Right lung (tissue), 2 donors: ENCODE measurements at regions not wholly inside any gene's neighbourhood (a gene's known extent, or its start where the extent isn't known, plus 50 kb on each side); places are given as distances from the start of the nearest gene placed in this dataset.

Source experiments
- DNase-seq, 2 donors: peaks; one replicate each; pipeline ENCODE4 v3.0.0-alpha.2; 2013

DNA sequence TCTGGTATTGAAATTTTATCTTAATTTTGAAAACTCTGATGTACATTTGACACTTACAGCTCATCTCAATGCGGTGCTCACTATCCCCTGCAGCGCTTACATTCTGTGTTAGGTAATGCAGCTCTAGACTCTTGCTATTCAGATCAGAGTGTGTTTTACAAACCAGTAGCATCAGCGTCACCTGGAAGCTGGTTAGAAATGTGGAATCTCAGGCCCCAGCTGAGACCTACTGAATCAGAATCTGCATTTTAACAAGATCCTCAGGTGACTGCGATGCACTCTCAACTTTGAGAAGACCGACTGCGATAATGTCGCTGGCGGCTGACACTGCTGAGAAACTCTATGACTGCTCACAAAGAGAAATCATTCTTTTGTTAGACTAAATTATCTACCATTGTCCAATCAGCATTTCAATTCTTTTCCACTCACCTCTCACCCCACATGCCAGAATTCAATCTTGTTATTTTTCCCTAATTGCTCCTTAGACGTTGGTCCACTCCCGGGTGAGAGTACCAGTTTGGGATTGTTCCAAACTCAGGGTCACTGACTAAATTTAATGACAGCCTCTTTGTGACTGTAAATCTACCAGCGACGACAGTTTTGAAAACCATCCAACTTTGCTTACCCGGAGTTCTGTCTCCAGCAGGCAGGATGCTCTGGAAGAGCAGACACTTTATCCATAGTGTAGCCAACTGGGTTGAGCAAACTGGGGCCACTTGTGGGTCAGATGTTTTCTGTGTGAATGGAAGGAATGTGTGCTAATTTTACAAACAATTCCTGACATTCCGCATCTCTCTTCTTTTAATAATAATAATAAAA lies 140.1 kb upstream of the BTBD3 start:
- DNase-seq: peak in 1 of 2 donors; percentile 17

DNA sequence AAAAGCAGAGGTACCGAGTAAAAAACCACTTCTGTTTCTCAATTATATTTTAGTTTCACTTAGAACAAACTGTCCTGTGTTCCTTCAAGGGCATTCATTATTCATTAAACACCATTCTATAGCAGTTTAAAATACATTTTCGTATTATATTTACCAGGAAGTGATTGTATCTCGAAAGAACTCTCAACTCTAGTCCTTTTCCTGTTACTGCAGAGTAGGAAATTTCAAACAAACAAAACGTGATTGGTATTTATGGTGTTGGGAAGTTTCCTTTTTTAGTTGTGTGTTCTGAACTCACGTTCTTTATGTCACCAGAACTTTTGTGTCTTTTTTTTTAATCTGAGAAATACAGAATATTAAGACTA lies 139.5 kb upstream of the BTBD3 start:
- DNase-seq: no peak

DNA sequence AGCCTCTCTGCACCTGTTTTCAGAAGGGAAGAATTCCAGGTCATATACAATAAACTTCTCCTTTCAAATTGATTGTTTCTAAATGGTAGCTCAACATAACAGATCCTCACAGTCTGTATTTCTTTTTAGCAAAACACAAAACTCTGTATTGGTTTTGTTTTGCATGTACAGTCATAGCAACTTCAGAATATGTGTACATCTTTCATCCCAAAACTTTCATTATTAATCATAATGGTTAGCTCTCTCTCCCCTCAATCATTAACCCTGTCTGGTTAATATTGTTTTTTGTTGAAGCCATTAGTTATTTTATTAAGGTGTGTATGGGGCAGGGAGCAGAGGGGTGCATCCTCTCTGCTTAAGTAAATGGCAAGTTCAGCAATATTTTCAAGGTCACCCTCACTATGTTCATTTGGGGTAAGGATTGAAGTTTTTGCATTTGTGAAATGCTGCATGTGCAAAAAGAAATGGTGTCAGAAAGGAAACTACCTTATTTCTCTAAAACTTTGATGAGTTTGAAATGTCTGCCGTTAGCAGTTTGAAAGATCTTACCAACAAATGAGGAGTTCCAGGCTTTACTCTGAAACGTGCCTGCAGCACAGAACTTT lies 136.8 kb upstream of the BTBD3 start:
- DNase-seq: no peak

DNA sequence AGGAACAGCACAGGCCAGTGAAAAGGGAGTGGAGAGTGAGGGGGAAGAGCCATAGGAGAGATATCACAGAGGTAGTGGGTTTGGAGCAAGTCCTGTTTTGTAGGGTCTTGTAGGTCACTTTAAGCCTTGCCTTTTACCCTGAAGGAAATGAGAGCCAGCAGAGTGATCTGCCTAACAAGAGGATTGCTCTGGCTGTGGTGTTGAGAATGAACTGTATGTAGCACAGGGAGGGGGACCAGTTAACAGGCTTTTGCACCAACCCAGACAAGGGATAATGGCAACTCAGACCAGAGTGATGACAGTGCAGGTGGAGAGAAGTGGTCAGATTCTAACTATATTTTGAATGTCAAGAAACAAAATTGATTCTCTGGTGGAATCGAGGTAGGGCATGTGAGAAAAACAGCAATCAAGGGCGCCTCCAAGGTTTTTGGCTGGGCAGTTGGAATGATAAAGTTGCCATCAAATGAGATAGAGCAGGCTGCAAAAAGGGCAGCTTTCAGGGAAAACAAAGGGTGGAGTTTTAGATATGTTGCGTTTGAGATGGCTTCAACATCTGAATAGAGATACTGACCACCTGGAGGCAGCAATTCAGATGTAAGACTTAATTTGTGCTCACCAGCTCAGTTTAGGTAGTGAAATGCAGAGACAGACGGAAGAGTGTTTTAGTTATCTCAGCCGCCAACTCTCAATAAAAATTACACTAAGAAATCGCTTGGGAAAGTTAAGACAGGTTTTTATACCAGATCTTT lies 134.4 kb upstream of the BTBD3 start:
- DNase-seq: no peak

DNA sequence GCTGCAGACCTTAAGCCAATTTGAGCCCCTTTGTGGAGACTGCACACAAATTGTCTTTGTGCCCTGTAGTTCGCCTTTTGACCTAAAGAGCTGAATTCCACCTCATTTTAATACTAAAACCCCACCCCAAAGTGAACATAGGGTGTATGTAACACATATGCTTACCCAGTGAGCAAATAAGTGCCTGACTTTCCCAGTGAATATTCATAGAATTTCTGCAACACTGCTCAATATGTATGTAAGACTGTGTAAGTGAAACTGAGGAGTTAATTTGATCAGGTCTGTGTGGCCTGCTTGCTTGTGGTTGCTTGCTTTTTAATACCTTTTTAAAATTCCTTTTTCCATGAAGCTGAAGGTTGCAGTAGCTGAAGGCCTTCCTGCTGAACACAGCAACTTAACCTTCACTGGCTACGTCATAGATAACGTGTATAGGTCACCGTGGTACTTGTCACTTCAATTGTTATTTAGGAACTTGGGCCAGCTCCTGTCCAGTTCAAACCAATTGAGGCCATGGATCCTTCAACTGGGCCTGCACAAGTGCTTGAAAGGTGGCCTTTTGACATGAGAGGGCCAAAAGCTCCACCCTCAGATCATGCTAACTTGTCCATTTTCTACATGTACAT lies 131.7 kb upstream of the BTBD3 start:
- DNase-seq: no peak

DNA sequence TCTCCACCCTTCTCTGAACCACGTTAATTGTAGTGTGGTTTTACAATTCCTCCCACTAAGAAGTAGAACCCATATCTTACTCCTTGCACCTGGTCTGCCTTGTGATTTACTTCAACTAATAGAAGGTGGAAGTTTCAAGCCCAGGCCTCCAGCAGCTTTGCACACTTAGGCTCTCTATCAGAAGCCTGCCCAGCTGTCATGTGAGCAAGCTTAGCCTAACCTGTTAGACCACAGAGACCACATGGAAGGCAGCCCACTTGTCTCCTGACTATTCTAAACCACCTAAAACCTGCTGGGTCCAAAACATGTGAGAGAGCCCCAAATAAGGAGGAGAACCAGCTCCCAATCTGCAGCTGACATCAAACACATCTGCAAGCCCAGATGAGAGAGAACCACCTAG lies 127.6 kb upstream of the BTBD3 start:
- DNase-seq: no peak

DNA sequence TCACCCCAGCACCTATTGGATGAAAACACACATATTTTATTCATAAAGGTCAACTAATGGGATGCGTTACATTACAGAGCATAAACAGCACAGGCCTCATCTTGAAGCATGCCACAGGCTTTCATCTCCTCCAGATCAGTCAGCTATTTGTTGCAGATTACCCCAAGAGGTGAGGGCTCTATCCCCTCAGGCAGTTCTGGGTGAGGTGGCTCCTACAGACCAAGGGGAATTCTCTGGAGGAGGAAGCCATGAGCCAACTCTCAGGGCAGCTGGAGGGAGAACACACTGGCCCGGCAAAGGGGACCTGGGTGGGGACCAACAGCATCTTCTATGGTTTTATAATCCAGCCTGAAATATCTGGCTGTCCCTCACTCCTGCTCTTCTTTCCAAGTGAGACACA lies 126.4 kb upstream of the BTBD3 start:
- no peak for DNase-seq

DNA sequence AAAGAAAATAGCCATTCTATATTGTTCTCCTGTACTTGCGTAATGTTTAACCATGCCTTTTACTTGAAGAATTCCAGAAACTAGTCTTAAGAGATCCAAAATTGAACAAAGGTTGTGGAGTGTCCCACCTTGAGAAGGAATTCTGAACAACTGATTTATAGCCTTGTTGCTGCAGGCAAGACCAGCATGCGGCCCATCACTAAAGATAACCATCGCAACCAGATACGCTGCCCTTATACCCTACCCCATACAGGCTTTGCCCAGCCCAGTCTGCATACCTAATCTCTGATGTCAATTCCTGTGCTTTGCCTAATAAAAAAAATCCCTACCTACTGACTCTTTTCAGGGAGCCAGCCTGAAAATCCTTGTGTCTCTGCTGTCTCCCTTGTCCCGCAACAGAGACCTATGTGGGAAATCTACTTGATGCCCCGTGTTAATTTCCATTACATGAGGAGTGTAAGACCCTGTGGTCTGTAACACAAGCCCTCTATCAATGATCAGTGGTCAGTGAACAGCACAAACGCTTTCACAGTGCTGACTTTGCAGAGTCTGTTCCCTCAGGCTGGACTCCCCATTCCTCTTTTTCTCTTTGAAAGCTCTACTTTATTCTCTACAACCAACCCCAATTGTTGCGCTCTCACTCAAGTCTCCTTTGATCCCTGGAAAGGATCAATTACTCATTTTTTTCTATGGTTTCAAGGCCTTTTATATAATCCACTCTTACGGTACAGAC lies 125.7 kb upstream of the BTBD3 start:
- DNase-seq: no peak

DNA sequence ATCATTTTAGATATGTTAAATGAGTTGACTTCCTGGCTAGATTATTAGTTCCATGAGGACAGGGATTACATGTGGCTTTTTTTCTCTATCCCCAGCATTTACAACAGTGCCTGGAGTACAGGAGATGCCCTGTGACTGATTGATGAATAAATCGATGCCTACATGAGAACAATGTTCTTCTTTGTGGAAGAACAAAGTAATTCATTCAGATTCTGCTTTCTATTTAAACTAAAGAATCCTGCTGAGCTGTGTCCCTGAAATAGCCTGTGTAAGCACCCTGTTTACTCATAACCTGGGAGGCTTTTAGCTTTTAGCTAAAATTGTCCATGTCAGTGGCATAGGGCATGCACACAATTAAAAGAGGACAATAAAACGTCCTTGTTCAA lies 125.1 kb upstream of the BTBD3 start:
- no peak for DNase-seq

DNA sequence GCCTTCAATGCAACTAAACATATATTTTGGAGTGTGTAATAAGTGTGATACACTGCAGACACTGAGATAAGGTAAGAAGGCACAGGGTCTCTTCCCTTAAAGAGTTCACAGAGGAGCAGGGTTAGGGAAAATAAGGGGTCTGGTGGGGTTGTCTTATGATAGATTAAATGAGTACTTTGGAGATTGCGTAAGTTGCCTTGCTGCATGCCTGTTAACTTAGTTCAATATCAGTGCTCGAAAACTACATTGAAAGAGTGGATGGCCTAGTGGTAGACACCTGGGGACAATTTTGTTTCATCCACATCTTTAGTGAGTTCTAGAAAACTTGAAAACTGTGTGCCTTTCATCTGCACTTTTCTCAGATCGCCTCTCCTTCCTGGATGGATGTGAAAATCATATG lies 123.2 kb upstream of the BTBD3 start:
- DNase-seq: no peak

DNA sequence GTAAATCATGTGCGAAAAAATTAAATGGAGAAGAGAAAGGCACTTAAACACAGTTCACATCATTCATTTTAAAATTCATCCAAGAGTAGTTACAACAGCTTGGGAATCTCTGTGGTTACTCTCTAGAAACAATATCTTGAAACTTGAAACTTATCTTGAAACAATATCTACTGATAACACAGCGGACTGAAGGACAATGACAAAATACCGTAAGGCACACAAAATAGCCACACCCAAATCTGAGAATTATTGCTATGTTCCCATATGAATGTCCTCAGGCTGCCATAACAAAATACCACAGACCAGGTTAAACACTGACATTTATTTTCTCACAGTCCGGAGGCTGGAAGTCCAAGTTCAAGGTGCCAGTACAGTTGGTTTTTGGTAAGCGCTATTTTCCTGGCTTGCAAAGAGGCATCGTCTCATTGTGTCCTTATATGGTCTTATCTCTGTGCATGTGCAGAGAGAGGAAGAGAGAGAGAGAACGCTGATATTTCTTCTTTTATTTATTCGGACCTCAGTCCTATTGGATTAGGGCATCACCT lies 122.5 kb upstream of the BTBD3 start:
- DNase-seq: no peak

DNA sequence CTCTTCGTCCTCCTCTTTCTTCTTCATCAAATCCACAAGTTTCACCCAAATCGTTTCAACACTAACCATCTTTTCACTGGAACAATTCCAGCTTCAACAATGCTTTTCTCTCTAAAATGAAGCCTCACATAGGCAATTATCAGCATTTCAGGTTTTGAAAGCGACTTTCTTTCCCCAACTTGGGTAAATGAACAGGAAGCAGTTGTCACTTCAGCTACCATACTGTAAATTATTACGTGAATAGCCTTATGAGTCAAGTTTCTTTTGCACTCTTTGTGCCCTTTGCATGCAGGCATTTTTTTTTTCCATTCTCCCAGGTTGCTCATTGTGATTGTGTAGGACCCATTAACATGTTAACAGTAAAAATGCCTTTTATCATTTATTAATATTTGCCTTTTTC lies 121.7 kb upstream of the BTBD3 start:
- no peak for DNase-seq

DNA sequence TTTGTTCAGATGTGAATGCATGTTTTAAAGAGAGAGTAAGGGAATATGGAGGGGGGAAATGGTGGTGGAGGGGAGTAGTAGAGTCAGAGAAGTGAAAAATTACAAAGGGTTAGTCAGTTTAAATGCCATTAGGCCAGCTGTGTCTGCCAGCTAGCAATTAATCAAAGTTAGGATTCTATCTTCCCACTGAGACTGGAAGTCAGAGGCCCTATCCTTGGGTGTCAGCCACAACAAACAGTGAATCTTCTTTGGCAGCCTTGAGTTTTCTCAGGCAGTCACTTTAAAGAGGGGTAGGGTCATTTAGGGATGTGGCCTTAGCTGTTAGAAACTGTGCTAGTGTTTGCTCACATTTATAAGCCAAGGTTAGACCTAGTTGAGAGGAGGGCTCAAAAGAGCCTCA lies 120.5 kb upstream of the BTBD3 start:
- no peak for DNase-seq

DNA sequence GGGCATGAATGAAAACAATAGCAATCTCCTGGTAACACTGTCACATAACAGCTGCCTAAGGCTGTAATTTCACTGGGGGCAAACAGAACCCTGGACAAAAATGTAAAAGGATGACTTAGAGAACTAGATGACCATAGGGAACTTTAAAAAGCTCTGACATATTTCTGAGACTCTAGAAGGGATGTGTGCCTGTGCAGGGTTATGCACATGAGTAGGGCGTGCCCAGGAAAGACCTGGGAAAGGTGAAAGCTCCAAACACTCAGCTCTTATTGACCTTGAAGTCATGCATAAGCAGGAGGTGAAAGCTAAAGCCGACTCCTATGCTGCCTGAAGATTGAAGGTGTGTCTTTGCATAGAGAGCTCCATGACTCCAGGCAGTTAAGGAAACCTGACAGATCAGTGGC lies 118.4 kb upstream of the BTBD3 start:
- no peak for DNase-seq

DNA sequence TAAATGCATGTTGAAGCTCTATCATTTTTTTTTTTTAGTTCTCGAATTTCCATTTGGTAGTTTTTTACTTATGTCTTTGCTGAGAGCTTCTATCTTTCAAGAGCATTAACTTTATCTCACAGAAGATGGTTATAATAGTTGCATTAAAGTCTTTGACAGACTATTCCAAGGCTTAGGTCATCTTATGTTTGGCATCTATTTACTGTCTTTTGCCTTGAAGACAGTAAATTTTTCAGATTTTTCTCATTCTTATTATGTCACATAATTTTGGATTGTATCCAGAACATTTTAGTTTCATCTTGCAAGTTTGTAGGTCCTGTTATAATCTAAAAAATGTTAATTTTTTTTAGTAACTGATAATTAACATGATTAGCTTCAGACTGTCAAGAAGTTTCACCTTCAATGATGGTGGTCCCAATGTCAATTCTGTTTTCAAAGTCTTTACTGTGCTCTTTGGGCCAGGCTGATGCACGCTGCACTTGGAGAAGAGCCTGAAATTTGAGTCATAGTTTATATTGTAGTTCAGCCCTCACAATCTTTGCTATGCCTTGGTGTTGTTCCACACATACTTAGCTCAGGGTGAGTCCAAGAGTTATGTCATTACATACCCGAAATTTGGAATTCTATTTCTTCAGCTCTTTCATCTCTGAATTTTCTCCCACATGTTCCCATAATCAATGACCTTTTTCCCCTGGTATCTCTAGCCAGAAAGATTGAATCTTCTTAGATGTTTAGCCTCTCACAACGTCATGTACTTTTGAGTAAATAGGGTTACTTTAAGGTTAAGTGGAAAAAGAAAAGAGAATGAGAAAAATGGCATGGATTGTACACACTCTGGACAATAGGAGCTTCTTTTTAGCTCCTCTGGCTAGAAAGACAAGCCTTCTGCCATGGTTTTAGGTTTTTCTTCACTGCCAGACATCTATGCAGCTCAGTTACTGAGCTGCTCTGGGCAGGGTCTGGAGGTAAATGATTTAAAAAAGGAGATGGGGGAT lies 110.3 kb upstream of the BTBD3 start:
- DNase-seq: peak; percentile 42 to 53

DNA sequence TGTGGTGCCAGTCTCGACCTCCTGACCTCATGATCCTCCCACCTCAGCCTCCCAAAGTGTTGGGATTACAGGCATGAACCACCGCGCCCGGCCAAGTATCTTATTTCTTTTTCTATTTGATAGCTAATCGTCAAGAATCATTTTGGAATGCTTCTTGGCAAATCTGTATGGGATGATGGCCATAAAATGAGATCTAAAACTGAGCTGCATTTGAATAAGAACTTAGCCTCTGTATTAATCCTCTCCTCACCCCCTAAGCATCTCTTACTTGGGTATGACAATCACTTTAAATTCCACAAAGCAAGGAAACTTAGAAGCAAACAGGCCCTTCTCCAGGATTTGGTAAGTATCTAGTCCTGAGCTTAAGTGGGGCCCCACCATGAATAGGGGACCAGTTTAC lies 108.9 kb upstream of the BTBD3 start:
- DNase-seq: no peak

DNA sequence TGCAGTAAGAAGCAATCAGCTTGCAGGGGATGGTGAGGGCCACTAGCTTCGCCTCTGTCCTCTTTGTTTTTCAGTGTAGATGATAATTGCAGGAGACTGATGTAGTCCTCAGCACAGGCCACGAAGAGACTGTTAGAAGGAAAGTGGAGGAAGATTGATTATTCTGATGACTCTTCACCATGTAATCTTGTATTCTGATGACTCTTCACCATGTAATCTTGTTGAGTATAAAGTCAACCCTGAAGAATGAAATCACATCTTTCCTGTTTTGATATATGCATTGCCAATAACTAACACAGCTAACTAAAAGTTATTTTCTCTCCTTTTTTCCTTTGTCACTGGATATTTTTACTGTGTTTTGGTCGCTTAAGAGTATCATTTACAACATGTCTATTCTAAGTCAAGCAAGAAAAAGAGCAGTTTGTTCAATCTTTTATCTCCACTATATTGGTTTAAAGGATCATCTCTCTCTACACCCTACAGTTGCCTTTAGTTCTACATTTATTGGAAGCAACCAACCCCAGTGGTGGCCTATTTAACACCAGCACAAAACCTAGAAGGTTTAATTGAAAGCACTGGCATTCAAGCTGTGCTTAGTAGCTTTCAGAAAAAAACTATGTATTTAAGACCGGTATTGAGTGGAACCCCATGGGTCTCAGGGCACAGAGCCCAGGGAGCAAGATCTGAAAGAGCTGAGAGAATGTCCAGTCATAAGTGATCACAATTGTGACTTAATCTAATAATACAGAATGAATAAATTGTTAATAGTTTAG lies 107.2 kb upstream of the BTBD3 start:
- no peak for DNase-seq

DNA sequence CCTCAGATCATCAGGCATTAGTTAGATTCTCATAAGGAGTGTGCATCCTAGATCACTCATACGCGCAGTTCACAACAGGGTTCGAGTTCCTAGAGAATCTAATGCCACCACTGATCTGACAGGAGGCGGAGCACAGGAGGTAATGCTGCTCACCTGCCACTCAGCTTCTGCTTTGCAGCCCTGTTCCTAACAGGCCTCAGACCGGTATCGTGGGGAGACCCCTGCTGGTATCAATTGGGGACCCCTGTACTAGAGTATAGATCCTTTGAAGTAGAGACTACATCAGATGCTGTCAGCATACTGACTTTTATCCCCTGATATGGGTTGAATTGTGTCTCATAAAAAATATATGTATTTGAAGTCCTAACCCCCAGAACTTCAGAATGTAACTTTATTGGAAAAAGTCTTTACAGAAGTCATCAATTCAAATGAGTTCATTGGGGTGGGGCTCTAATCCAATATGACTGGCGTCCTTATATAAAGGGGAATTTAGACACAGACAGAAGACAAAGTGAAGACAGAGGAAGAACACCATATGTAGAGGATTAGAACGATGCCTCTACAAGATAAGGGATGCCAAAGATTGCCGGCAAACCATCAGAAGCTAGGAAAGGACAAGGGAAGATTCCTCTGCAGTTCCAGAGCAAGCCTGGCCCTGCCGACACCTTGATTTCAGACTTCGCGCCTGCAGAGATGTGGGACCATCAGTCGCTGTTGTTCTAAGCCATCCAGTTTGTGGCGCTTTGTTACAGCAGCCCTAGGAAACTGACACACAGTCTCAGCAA lies 104.4 kb upstream of the BTBD3 start:
- DNase-seq: no peak

DNA sequence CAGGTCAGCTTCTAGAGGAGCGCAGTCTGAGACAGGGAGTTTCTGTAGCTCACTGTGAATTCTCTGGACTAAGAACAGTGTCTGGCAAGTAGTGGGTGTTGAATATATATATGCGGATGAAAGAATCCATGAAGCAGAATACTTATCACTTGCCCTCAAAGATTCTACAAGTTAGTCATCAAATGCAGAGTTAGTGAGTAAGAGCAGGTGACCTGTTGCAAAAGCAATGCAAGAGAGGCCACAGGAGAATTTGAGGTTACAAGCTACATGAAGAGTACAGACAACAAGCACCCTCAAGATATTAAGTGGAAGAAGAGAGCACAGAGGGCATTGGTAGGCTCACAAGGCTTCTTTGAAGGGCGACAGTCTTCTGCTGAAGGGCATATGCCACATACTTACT lies 103.4 kb upstream of the BTBD3 start:
- DNase-seq: no peak
